Activated CD8-positive, alpha-beta memory T cell treated with anti-CD3 and anti-CD28 coated beads, Interleukin-2, amount 50 U/mL, for 4 hours (primary cell): ENCODE measurements at regions not wholly inside any gene's neighbourhood (a gene's known extent, or its start where the extent isn't known, plus 50 kb on each side); places are given as distances from the start of the nearest gene placed in this dataset.
"Not testable (repeated sequence)": the region's sequence is repeated elsewhere in the genome, so short reads cannot be mapped to it uniquely, and the experiment has no call there.

ENCODE experiments used
- DNase-seq: peaks from one replicate; pipeline ENCODE4 v3.0.0-alpha.2; 2020

GRCh38 chr4:189463734-189464133 lies 476.9 kb upstream of the FRG1 start:
- DNase-seq: no peak

- DNase-seq: no peak
Observed at GRCh38 chr4:189494407-189494806, 446.3 kb upstream of the FRG1 start.

- no peak for DNase-seq
Observed at GRCh38 chr4:189497516-189497915, 443.2 kb upstream of the FRG1 start.

GRCh38 chr4:189497996-189498395 lies 442.7 kb upstream of the FRG1 start:
- no peak for DNase-seq

- no peak for DNase-seq
Observed at GRCh38 chr4:189498457-189498856, 442.2 kb upstream of the FRG1 start.

GRCh38 chr4:189499696-189500095 lies 441.0 kb upstream of the FRG1 start:
- DNase-seq: no peak

GRCh38 chr4:189500970-189501369 lies 439.7 kb upstream of the FRG1 start:
- no peak for DNase-seq

- DNase-seq: no peak
Observed at GRCh38 chr4:189502841-189503435, 437.7 kb upstream of the FRG1 start.

GRCh38 chr4:189504220-189504619 lies 436.5 kb upstream of the FRG1 start:
- DNase-seq: no peak

- no peak for DNase-seq
Observed at GRCh38 chr4:189505380-189505779, 435.3 kb upstream of the FRG1 start.

GRCh38 chr4:189506080-189506479 lies 434.6 kb upstream of the FRG1 start:
- DNase-seq: no peak

- no peak for DNase-seq
Observed at GRCh38 chr4:189507060-189507459, 433.6 kb upstream of the FRG1 start.

GRCh38 chr4:189510601-189511000 lies 430.1 kb upstream of the FRG1 start:
- no peak for DNase-seq

- no peak for DNase-seq
Observed at GRCh38 chr4:189511581-189511980, 429.1 kb upstream of the FRG1 start.

- no peak for DNase-seq
Observed at GRCh38 chr4:189513421-189513820, 427.3 kb upstream of the FRG1 start.

GRCh38 chr4:189514209-189514608 lies 426.5 kb upstream of the FRG1 start:
- DNase-seq: no peak

- no peak for DNase-seq
Observed at GRCh38 chr4:189516902-189517301, 423.8 kb upstream of the FRG1 start.

GRCh38 chr4:189519186-189519585 lies 421.5 kb upstream of the FRG1 start:
- DNase-seq: no peak

- DNase-seq: no peak
Observed at GRCh38 chr4:189525304-189525703, 415.4 kb upstream of the FRG1 start.

GRCh38 chr4:189530848-189531247 lies 409.8 kb upstream of the FRG1 start:
- no peak for DNase-seq

GRCh38 chr4:189533603-189534002 lies 407.1 kb upstream of the FRG1 start:
- DNase-seq: no peak

GRCh38 chr4:189547559-189547958 lies 393.1 kb upstream of the FRG1 start:
- no peak for DNase-seq

GRCh38 chr4:189548484-189549125 lies 392.1 kb upstream of the FRG1 start:
- no peak for DNase-seq

- not testable (repeated sequence) for DNase-seq
Observed at GRCh38 chr4:189551931-189552670, 388.6 kb upstream of the FRG1 start.
